Eye (tissue), 1 donor: ENCODE measurements at regions not wholly inside any gene's neighbourhood (a gene's known extent, or its start where the extent isn't known, plus 50 kb on each side); places are given as distances from the start of the nearest gene placed in this dataset.
"Not testable (repeated sequence)": the region's sequence is repeated elsewhere in the genome, so short reads cannot be mapped to it uniquely, and the experiment has no call there.

Experiments used
- DNase-seq: peaks from one replicate; pipeline ENCODE4 v3.0.0-alpha.2; 2015

DNA sequence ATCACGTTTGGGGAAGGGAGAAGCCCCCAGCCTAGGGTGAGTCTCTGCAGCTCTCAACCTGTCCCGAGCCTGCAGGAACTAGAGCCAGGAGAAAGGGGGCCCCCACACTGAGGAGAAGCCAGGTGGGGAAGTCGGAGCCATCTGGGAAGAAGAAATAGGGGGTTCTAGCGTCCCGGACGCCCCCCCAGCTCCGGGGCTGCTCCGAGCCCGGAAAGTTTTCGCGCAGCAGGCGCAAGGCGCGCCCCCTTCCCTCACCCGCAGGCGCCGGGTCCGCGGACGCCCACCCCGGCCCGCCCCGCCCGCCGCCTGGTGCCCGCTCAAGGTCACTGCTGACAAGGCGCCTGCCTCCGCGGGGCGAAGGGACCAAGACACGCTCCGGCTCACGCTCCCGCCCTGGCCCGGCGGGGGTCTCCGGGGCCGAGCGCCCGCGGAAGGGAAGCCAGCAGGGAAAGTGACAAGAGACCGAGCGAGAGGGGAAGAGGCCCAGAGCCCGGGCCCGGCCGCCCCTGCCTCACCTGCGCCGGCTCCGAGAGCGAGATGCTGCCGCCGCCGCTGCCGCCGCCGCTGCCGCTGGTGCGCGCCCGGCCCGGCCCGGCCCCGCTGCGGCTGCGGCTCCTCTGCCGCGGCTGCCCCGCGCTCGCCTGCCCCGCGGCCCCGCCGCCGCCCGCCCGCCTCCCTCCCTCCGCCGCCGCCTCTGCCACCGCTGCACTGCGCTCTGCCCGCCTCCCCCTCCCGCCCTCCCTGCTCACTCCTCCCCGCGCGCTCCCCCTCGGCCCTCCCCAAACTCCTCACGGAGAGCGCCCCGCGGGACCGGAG is 108.4 kb upstream of the SLC6A11 start:
- peak; percentile 68 for DNase-seq

DNA sequence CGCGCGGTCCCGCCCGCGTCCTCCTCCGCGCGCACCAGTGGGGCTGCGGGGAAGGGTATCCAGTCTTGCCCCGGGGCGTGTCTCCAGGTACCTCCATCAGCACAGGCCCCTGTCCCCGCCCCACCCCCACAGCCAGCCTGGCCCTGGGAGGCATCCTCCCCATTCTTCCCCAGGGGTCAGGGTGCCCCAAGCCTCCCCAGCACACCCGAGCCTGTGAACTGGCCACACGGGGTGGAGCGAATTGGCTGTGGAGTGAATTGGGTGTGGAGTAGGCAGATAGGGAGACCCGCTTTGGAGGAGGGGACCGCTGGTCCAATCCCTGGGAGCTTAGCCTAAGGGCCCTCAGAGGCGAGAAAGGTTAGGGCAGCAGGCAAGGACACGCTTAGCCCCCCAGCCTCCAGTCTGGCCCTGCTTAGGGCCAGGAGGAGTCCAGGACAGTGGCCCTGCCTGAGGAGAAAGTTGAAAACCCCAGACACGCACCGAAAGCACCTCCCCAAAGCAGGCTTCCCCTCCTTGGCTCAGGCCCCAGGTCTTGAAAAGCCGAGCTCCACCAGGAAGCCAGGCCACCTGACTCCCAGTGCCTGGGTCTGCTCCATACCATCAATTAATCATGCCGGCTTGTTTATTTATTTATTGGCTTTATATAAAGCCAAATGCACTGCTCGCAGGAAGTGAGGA is 107.7 kb upstream of the SLC6A11 start:
- peak; percentile 70 for DNase-seq

DNA sequence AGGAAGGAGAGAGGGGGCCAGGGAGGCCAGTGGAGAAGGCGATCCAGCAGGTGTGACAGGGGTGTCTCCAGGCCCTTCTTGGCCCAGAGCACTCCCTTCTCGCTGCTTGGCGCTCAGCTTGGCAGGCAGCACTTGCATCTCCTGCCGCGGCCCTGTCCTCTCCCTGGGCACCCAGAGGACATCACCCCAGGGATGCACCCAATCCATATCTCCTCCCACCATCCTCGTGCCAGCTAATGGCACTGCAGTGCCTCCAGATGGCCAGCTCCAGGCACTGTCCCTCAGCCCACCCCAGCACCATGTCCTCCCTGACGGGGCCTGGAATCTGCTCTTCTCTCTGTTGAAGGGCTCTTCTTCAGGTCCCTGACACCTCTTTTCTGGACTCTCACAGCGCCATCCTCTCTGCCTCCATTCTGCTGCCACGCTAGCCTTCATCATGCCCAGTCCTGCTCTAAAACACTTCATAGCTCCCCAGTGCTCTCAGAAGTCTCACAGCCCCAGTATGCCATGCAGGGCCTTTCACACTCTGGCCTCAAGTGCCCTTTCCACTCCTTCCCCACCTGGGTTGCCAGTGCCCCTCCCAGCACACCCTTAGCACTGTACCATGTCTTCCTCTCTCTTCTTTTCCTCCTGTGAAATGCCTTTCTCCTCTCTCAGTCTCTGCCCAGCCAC is 106.8 kb upstream of the SLC6A11 start:
- DNase-seq, result peak; percentile 45

DNA sequence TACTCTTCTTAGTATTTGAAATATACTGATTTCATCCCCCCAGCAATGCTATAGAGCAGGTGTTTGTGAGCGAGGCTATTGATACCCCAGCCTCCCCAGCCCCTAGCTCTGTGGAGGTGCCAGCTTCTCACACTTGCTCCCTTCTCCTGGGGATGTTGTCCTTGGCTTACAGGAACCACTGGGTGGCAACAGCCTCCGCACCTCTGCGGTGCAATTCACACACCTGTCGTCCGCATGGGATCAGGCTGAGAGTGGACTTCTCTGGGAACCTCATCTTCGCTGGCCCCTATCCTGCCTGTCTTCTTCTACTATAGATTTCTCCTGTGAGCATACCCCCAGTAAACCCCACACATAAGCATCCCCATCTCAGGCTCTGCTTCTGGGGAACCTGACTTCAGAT is 103.9 kb upstream of the SLC6A11 start:
- DNase-seq, result no peak

DNA sequence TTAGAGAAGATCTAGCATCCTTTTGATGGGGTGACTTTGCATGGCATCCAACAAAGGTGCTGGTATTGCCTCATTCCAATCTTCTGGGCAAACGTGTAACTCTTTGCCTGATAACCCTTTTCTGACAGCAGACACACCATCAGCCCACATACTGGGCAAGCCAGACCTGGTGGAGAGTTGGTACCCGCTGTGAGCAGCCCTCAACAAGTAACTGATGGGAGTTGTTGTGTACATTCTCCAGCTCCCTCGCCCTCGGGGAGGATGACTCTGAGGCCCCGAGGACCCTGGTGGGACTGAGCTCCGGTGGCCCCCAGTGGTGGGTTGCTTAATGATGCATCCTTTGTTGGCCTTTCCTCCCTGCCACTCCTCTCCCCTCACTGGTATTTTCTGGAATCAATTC is 102.4 kb upstream of the SLC6A11 start:
- DNase-seq, result no peak

- no peak for DNase-seq
Observed at GRCh38 chr3:10715886-10716285, 100.1 kb upstream of the SLC6A11 start.

GRCh38 chr3:10716964-10717363 is 99.1 kb upstream of the SLC6A11 start:
- no peak for DNase-seq

DNA sequence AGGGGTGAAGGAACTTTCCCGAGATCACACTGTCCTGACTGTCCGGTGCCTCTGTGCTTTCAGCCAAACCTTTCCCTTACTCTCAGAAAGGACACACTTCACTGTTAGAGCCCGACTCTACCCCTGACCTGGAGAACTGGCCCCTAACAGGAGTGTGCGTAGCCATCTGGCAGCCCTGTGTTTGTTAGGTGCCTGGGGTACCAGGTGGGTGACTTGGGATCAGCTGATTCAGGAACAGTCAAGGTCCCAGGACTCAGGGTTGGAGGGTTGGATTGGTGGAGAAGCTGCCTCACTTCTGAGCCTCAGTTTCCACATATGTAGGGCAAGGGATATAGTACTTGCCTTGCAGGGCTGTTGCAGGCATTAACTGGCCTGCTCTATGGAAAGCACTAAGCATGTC is 98.3 kb upstream of the SLC6A11 start:
- no peak for DNase-seq

GRCh38 chr3:10721101-10721500 is 94.9 kb upstream of the SLC6A11 start:
- no peak for DNase-seq

DNA sequence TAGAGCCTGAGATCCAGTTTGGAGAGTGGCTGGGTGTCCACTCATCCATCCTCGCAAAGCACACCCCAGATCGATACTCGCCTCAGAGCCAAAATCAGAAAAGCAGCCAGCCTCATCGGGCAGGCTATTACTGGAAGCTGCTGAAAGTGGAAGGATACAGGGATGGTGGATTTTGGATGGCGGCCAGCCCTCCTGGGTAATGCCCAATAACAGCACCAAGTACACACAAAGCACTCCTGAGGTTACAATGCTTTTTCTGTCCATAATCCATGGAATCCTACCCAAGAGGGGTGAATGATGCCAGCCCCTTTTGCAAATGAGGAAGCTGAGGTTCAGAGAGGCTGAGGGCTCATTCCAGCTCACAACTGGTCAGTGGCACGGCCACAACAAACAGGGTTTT is 93.1 kb upstream of the SLC6A11 start:
- DNase-seq, result no peak

DNA sequence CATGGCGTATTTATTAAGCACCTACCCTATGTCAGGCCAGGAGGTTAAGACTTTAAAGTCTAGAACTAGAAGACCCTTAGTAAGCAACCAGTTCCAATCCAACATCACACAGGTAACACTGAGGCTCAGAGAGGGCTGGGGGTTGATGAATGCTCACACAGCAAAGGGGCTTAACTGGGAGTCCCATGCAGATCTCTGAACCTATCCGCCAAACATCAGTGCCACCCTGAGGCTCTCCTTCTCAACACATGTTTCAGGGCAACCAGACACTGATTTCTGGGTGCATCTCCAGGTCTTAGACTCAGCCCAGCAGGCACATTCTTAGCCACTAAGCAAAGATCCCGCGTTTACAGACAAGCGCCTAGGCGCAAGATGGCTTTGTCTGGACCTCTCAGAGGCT is 92.0 kb upstream of the SLC6A11 start:
- DNase-seq, result no peak

GRCh38 chr3:10725067-10725466 is 91.0 kb upstream of the SLC6A11 start:
- no peak for DNase-seq

DNA sequence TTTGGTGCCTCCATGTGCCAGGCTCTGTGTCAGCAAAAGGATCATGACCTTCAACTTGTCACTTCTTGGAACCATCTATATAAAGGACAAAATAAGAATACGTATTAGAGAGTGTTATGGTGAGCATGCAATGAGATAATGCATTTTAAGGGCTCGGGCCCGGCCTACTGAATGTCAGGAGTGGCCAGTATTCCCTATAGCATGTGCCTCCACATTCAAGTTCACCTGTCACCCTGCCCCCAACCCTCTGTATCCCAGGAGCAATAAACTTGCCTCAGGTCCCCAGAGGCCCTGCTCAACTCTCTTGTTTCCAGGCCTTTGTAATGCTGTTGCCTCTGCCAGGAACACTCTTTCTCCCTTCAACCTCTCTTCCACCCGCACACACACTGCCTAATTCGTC is 90.2 kb upstream of the SLC6A11 start:
- no peak for DNase-seq

- no peak for DNase-seq
Observed at GRCh38 chr3:10726787-10727186, 89.2 kb upstream of the SLC6A11 start.

DNA sequence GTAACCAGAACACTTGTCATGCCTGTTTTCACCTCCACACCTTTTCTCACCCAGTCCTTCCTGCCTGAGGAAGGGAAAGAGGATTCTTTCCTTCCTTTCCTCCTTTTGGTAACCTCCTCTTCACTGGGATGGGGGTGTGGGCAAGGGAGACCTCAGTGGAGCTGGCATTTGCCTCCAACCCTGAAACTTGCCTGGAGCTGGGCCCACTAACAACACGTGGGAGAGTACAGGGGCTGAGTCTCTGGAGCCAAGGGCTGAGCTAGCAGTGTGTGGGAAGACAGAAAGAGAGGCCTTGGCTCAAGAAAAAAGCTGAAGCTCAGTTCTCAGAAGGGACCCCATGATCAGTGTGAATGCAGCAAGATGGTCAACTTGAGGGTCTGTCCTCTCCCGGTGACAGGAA is 86.6 kb upstream of the SLC6A11 start:
- DNase-seq, result no peak

- no peak for DNase-seq
Observed at GRCh38 chr3:10732292-10732691, 83.7 kb upstream of the SLC6A11 start.

GRCh38 chr3:10733297-10733696 is 82.7 kb upstream of the SLC6A11 start:
- no peak for DNase-seq

GRCh38 chr3:10736444-10736843 is 79.6 kb upstream of the SLC6A11 start:
- not testable (repeated sequence) for DNase-seq

- DNase-seq, result no peak
Observed at GRCh38 chr3:10737785-10738184, 78.2 kb upstream of the SLC6A11 start.

- peak; percentile 92 for DNase-seq
Observed at GRCh38 chr3:10738688-10739372, 77.2 kb upstream of the SLC6A11 start.

DNA sequence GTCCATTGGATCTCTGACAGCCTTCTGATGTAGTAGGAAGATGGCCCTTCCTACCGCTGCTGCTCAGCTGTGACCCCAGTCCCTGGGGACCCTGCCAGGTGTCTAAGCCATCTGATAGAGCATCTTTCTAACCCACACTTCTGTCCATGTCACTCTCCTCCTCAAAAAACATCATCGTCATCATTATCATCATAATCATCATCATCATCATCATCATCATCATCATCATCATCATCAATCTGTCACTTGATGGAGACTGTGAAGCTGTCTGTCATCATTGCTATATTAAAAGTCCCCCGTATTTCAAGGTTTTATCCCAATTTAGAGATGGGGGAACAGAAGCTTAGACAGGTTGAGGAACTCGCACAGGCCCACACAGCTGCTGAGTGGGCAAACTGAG is 75.1 kb upstream of the SLC6A11 start:
- DNase-seq, result no peak

GRCh38 chr3:10741891-10742671 is 73.9 kb upstream of the SLC6A11 start:
- DNase-seq, result no peak
